ENCODE measurements at regions not wholly inside any gene's neighbourhood (a gene's known extent, or its start where the extent isn't known, plus 50 kb on each side); places are given as distances from the start of the nearest gene placed in this dataset.
A peak's percentile ranks its signal among the peaks of the same experiment; 100 is the strongest.

DNA sequence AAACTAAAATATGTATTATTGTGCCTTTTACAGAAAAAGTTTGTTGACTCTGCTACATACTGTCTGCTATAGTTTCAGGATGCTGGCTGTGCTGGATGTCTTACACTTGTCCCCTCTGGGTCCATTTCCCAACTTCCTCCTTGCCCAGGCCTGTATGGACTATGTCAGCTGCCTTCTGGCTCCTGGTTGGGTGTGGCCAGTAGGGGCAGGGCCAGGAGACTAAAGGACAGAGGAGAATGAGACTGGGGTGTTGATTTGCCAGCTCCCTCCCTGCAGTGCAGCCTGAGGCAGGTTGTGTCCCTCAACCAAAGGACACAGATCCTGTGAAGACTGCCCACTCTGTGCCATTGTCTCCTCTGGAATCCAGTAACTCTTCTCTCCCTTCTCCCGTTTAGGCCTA, 90.6 kb upstream of the UBE2E2 start:
- Mint-ChIP-seq H3K4me1 (peaks cover 11% of the 10 kb centered on the region in 2 experiments), H3K27ac (no peak overlapping the region)
- peak; percentile 60 for DNase-seq

More for the DNA sequence above, 90.6 kb upstream of the UBE2E2 start:
- H3K9me3 Mint-ChIP-seq = peaks cover 0 to 3% of the 10 kb centered on the region in 2 experiments; a peak in 1 of 5 replicates
- H4K8ac ChIP-seq (replicated peaks; ENCODE audit: insufficient read length, low read depth, low read length) = no peak overlapping the region
- no peak overlapping the region for H3K4me3 Mint-ChIP-seq
- no peak overlapping the region for H3K23ac ChIP-seq (ENCODE audit: insufficient read length, low read depth, low read length)
- H3K4me1 ChIP-seq (ENCODE audit: insufficient read depth, low read length) = peaks cover 2% of the 10 kb centered on the region; the same call in 1 of the 2 replicates
- no peaks in the 10 kb centered on the region for H4K20me1 ChIP-seq (ENCODE audit: control insufficient read depth, insufficient read depth, insufficient read length)
- 0 out of 2 replicates have a peak overlapping the region, but pooled peaks have one; percentile 55 for H3K14ac ChIP-seq (ENCODE audit: insufficient read depth, low read length)
- H3K79me1 ChIP-seq (ENCODE audit: insufficient read depth, low read depth, low read length, poor library complexity, severe bottlenecking) = no peaks in the 10 kb centered on the region
- no peaks in the 10 kb centered on the region for H3K27me3 ChIP-seq (ENCODE audit: insufficient read depth, low read length)
- no peak overlapping the region for H3K18ac ChIP-seq (ENCODE audit: insufficient read length, low read depth, low read length)
- no peaks in the 10 kb centered on the region for H3K79me2 ChIP-seq (ENCODE audit: insufficient read depth, low read length)
- WGBS (ENCODE audit: extremely low coverage, insufficient read length, low lambda C conversion rate) = no CpG with 5 or more reads among the region's 1 CpG
- H3K23me2 ChIP-seq (ENCODE audit: insufficient read length, low read depth, low read length, poor library complexity, severe bottlenecking) = no peaks in the 10 kb centered on the region
- no peak overlapping the region for H4K91ac ChIP-seq (ENCODE audit: insufficient read length, low read depth, low read length)
- no peak overlapping the region for H2BK12ac ChIP-seq (ENCODE audit: insufficient read length, low read depth, low read length)
- H3K4me2 ChIP-seq (ENCODE audit: insufficient read depth, insufficient read length, low read length) = no peak overlapping the region
- H2AFZ ChIP-seq (ENCODE audit: low read length) = no peak overlapping the region
- no peak overlapping the region for H3K9ac ChIP-seq (ENCODE audit: extremely low read depth, insufficient read length, low read length)
- no peak overlapping the region for H2AK5ac ChIP-seq (ENCODE audit: insufficient read length, low read length)
- H3K56ac ChIP-seq (ENCODE audit: insufficient read length, low read depth, low read length) = no peak overlapping the region
- no peaks in the 10 kb centered on the region for H3K9me3 ChIP-seq (ENCODE audit: control insufficient read depth, low read depth, low read length)
- no peak overlapping the region for H2BK15ac ChIP-seq (ENCODE audit: low read depth, low read length)
- H3K27ac ChIP-seq (ENCODE audit: insufficient read length, low read depth, low read length) = no peak overlapping the region
- H3T11ph ChIP-seq (ENCODE audit: low read length) = no peak overlapping the region
- H2BK5ac ChIP-seq (ENCODE audit: insufficient read length, low read length) = peak overlapping the region; percentile 69
- TF ChIP-seq, protein P1, sequence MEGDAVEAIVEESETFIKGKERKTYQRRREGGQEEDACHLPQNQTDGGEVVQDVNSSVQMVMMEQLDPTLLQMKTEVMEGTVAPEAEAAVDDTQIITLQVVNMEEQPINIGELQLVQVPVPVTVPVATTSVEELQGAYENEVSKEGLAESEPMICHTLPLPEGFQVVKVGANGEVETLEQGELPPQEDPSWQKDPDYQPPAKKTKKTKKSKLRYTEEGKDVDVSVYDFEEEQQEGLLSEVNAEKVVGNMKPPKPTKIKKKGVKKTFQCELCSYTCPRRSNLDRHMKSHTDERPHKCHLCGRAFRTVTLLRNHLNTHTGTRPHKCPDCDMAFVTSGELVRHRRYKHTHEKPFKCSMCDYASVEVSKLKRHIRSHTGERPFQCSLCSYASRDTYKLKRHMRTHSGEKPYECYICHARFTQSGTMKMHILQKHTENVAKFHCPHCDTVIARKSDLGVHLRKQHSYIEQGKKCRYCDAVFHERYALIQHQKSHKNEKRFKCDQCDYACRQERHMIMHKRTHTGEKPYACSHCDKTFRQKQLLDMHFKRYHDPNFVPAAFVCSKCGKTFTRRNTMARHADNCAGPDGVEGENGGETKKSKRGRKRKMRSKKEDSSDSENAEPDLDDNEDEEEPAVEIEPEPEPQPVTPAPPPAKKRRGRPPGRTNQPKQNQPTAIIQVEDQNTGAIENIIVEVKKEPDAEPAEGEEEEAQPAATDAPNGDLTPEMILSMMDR (conservative IDR thresholded peaks at IDR 0.05) = no peak
- H3K36me3 Mint-ChIP-seq (ENCODE audit: insufficient read depth in 1 of 3, low read depth in 3 of 3) = no peaks in the 10 kb centered on the region
- no peak overlapping the region for H4K5ac ChIP-seq (ENCODE audit: insufficient read length, low read depth, low read length)
- no peaks in the 10 kb centered on the region for H3K27me3 Mint-ChIP-seq (ENCODE audit: low read depth)
- H3K4ac ChIP-seq (ENCODE audit: low read depth, low read length) = no peak overlapping the region
- H2BK20ac ChIP-seq (ENCODE audit: low read depth, low read length, poor library complexity, severe bottlenecking) = no peak overlapping the region
- no peak overlapping the region for H2BK120ac ChIP-seq (ENCODE audit: low read depth, low read length, poor library complexity, severe bottlenecking)
